ENCODE measurements at regions not wholly inside any gene's neighbourhood (a gene's known extent, or its start where the extent isn't known, plus 50 kb on each side); places are given as distances from the start of the nearest gene placed in this dataset.

DNA sequence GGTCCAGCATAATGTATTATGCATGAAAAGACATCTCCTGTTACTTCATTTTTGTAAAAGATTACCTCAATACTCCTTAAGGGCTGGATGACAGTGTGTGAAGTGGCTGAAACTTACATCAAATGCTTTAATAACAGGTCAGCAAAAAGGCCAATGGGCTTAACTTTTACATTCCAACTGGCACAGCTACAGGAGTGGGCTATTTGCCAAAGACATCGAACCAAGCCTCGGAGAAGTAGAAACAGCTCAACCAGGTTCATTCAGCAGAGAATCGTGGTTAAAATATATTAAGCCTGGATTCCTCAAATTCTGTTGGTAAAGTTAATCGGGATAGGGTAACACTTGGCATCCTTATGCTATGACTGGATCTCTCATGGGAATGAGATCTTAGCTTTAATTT, 639.7 kb downstream of the TRIML1 start:
- TF ChIP-seq, protein P1, sequence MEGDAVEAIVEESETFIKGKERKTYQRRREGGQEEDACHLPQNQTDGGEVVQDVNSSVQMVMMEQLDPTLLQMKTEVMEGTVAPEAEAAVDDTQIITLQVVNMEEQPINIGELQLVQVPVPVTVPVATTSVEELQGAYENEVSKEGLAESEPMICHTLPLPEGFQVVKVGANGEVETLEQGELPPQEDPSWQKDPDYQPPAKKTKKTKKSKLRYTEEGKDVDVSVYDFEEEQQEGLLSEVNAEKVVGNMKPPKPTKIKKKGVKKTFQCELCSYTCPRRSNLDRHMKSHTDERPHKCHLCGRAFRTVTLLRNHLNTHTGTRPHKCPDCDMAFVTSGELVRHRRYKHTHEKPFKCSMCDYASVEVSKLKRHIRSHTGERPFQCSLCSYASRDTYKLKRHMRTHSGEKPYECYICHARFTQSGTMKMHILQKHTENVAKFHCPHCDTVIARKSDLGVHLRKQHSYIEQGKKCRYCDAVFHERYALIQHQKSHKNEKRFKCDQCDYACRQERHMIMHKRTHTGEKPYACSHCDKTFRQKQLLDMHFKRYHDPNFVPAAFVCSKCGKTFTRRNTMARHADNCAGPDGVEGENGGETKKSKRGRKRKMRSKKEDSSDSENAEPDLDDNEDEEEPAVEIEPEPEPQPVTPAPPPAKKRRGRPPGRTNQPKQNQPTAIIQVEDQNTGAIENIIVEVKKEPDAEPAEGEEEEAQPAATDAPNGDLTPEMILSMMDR (IDR thresholded peaks at IDR 0.05; ENCODE audit: low read depth, low read length), result no peak
- TF ChIP-seq EZH2phosphoT487 (IDR thresholded peaks at IDR 0.05; ENCODE audit: low read depth), result no peak
